Hepatocyte (in vitro differentiated cells): ENCODE measurements at regions not wholly inside any gene's neighbourhood (a gene's known extent, or its start where the extent isn't known, plus 50 kb on each side); places are given as distances from the start of the nearest gene placed in this dataset.

ENCODE experiments used
- DNase-seq: peaks from one replicate; pipeline ENCODE4 v3.0.0-alpha.2; 2016; ENCODE audit warnings: low spot score
- H2AFZ ChIP-seq: fragments of 200-600 bp; sonication (generic); 2 replicates; pipeline ENCODE4 v1.6.0; 2016; ENCODE audit warnings: antibody characterized with exemption, mild to moderate bottlenecking
- H3K27ac ChIP-seq: fragments of 200-600 bp; sonication (generic); 2 replicates; pipeline ENCODE4 v1.5.1; 2016; ENCODE audit warnings: mild to moderate bottlenecking
- H3K27me3 ChIP-seq: fragments of 200-600 bp; sonication (generic); 2 replicates; pipeline ENCODE4 v1.6.1; 2016
- H3K36me3 ChIP-seq: fragments of 200-600 bp; sonication (generic); replicated peaks from 2 replicates; pipeline ENCODE4 v1.5.1; 2016; ENCODE audit warnings: low read depth; ENCODE audit not compliant: insufficient read depth
- H3K4me1 ChIP-seq: fragments of 200-600 bp; sonication (generic); 2 replicates; pipeline ENCODE4 v1.5.1; 2016; ENCODE audit warnings: mild to moderate bottlenecking, moderate library complexity; ENCODE audit not compliant: insufficient read depth
- H3K4me2 ChIP-seq: fragments of 200-600 bp; sonication (generic); 2 replicates; pipeline ENCODE4 v1.6.0; 2016
- H3K4me3 ChIP-seq: fragments of 200-600 bp; sonication (generic); 2 replicates; pipeline ENCODE4 v1.5.1; 2016; ENCODE audit warnings: mild to moderate bottlenecking
- H3K79me2 ChIP-seq: fragments of 200-600 bp; sonication (generic); 2 replicates; pipeline ENCODE4 v1.6.0; 2017; ENCODE audit warnings: mild to moderate bottlenecking
- H3K9me2 ChIP-seq: fragments of 200-600 bp; sonication (generic); replicated peaks from 2 replicates; pipeline ENCODE4 v1.6.0; 2017; ENCODE audit warnings: mild to moderate bottlenecking; ENCODE audit not compliant: insufficient read depth
- H3K9me3 ChIP-seq: fragments of 200-600 bp; sonication (generic); 2 replicates; pipeline ENCODE4 v1.5.1; 2016; ENCODE audit warnings: low read depth, mild to moderate bottlenecking
- H4K20me1 ChIP-seq: fragments of 200-600 bp; sonication (generic); 2 replicates; pipeline ENCODE4 v1.6.0; 2016; ENCODE audit warnings: mild to moderate bottlenecking; ENCODE audit not compliant: insufficient read depth, poor library complexity, severe bottlenecking
- CTCF ChIP-seq: fragments of 200-600 bp; sonication (generic); IDR thresholded peaks from 2 replicates; pipeline ENCODE4 v1.5.1; 2016; ENCODE audit warnings: antibody characterized with exemption, mild to moderate bottlenecking; ENCODE audit not compliant: poor library complexity
- EZH2 ChIP-seq: fragments of 200-600 bp; sonication (generic); IDR thresholded peaks from 2 replicates; pipeline ENCODE4 v1.6.1; 2016; ENCODE audit warnings: antibody characterized with exemption, mild to moderate bottlenecking, borderline replicate concordance
- EZH2phosphoT487 ChIP-seq: fragments of 200-600 bp; sonication (generic); IDR thresholded peaks from one replicate; pipeline ENCODE4 v1.6.1; 2018; ENCODE audit warnings: antibody characterized with exemption, mild to moderate bottlenecking, low read depth, moderate library complexity; ENCODE audit not compliant: unreplicated experiment, severe bottlenecking
- WGBS: methylation state at CpG from one replicate; pipeline ENCODE4 v1.1.6; 2016; ENCODE audit warnings: low lambda C conversion rate; ENCODE audit errors: missing lambda C conversion rate; 5-methylcytosine and 5-hydroxymethylcytosine counted together

DNA sequence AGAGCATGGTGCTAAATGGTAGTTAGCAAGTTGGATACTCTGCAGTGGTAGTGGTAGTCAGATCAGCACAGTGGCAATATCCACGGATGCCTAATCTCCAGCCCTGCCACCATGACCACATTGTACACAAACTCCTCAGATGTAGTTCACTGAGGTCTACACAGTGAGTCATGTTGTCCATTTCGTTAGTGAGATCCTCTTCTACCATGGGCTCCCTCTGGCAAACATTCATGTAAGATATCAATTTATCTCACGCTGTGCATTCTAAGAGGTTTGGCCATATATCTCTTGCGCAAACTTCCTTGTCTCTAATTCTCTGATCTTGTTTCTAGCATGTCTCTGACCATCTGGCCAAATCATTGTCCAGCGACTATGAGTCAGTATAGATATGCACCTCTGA is 58.2 kb downstream of the POLR1D start:
- H3K27ac ChIP-seq = no peak overlapping the region
- H3K27me3 ChIP-seq = peaks cover 24% of the 10 kb centered on the region
- no peak for DNase-seq
- no peaks in the 10 kb centered on the region for H3K9me3 ChIP-seq
- 76% methylated on average over 5 of the region's 5 CpGs for WGBS
- no peaks in the 10 kb centered on the region for H3K9me2 ChIP-seq
- H3K36me3 ChIP-seq = no peaks in the 10 kb centered on the region
- H3K4me3 ChIP-seq = no peak overlapping the region
- TF ChIP-seq EZH2phosphoT487 = no peak
- TF ChIP-seq CTCF = no peak
- no peak for TF ChIP-seq EZH2
- H3K4me2 ChIP-seq = no peak overlapping the region
- no peaks in the 10 kb centered on the region for H4K20me1 ChIP-seq
- no peaks in the 10 kb centered on the region for H3K4me1 ChIP-seq
- H3K79me2 ChIP-seq = no peaks in the 10 kb centered on the region
- no peak overlapping the region for H2AFZ ChIP-seq

DNA sequence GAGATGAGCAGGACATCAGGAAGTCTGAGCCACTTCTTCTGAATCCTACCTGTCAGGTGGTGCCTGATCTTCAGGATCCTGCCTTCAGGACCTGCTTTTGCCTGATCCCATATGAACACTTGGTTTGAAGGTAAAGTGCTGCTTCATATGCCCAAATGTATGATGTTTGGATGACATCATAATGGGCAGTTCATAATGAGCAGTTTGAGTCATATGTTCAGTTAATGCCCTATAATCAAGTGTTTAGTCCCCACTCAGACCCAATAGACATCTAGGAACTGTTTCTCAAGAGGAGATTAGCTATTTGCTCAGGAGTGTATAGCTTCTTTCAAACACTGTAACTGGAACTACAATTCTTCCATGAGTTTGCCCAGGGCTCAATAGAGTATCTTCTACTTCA is 58.8 kb downstream of the POLR1D start:
- Histone ChIP-seq H3K4me1 (no peaks in the 10 kb centered on the region), H3K4me3 (no peak overlapping the region), H3K27me3 (peaks cover 24% of the 10 kb centered on the region), H4K20me1 (no peaks in the 10 kb centered on the region), H3K9me3 (no peaks in the 10 kb centered on the region), H2AFZ (no peak overlapping the region), H3K79me2 (no peaks in the 10 kb centered on the region), H3K27ac (no peak overlapping the region), H3K9me2 (no peaks in the 10 kb centered on the region), H3K36me3 (no peaks in the 10 kb centered on the region), H3K4me2 (no peak overlapping the region)
- no peak for TF ChIP-seq EZH2phosphoT487
- TF ChIP-seq EZH2 = no peak
- no peak for TF ChIP-seq CTCF
- DNase-seq = no peak

DNA sequence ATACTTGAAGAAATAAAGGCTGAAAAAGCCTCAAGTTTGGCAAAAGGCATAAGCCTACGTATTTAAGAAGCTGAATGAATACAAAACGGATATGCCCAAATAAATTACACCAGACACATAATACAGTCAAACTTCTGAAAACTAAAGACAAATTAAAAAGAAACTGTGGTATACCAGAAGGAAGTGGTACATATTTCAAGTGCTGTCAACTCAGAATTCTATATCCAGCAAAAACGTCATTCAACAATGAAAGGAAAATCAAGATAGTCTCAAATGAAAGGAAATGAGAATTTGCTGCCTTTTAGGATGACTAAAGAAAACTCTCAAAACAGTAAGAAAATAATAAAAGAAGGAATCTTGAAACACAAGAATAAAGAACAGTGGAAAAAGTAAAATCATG is 69.5 kb downstream of the POLR1D start:
- Histone ChIP-seq H3K36me3 (no peaks in the 10 kb centered on the region), H3K4me3 (no peak overlapping the region), H3K9me2 (no peaks in the 10 kb centered on the region), H3K79me2 (no peaks in the 10 kb centered on the region), H3K27ac (no peak overlapping the region), H4K20me1 (no peaks in the 10 kb centered on the region), H3K4me2 (no peak overlapping the region), H3K9me3 (no peaks in the 10 kb centered on the region), H3K27me3 (no peaks in the 10 kb centered on the region), H2AFZ (no peak overlapping the region), H3K4me1 (no peaks in the 10 kb centered on the region)
- WGBS = 82% methylated on average over 3 of the region's 3 CpGs
- DNase-seq = no peak
- TF ChIP-seq EZH2phosphoT487 = no peak
- TF ChIP-seq CTCF = no peak
- TF ChIP-seq EZH2 = no peak

GRCh38 chr13:27696731-27697130 is 75.0 kb downstream of the POLR1D start:
- no peak overlapping the region for H2AFZ ChIP-seq
- DNase-seq = no peak
- WGBS = 76% methylated on average over 3 of the region's 3 CpGs

More at GRCh38 chr13:27696731-27697130, 75.0 kb downstream of the POLR1D start:
- H3K4me2 ChIP-seq = no peak overlapping the region
- H3K4me3 ChIP-seq = no peak overlapping the region
- no peaks in the 10 kb centered on the region for H3K9me2 ChIP-seq
- H3K9me3 ChIP-seq = no peaks in the 10 kb centered on the region
- no peaks in the 10 kb centered on the region for H3K79me2 ChIP-seq
- H3K27ac ChIP-seq = no peak overlapping the region
- no peaks in the 10 kb centered on the region for H3K36me3 ChIP-seq
- TF ChIP-seq EZH2 (no peak), CTCF (no peak), EZH2phosphoT487 (no peak)
- H3K4me1 ChIP-seq = no peaks in the 10 kb centered on the region
- H4K20me1 ChIP-seq = no peaks in the 10 kb centered on the region
- H3K27me3 ChIP-seq = no peaks in the 10 kb centered on the region
